ENCODE measurements at regions not wholly inside any gene's neighbourhood (a gene's known extent, or its start where the extent isn't known, plus 50 kb on each side); places are given as distances from the start of the nearest gene placed in this dataset.

- Histone ChIP-seq H3K9me3 (ENCODE audit: control insufficient read depth in 4 of 4, low read length in 3 of 4) (no peaks in the 10 kb centered on the region), H3K4me3 (ENCODE audit: low read depth in 1 of 3, low read length in 3 of 3) (no peak overlapping the region), H3K27me3 (ENCODE audit: control insufficient read depth in 4 of 4, insufficient read depth in 4 of 4, low read length in 3 of 4) (no peaks in the 10 kb centered on the region), H3K4me1 (ENCODE audit: control insufficient read depth in 4 of 4, insufficient read depth in 4 of 4, low read length in 3 of 4) (no peaks in the 10 kb centered on the region), H3K36me3 (ENCODE audit: control insufficient read depth in 4 of 4, insufficient read depth in 3 of 4, low read depth in 1 of 4, low read length in 3 of 4) (no peaks in the 10 kb centered on the region), H3K27ac (ENCODE audit: low read depth in 1 of 2, low read length in 2 of 2) (no peak overlapping the region), H3K9ac (ENCODE audit: low read depth in 1 of 2, low read length in 2 of 2) (no peak overlapping the region)
- DNase-seq (ENCODE audit: low spot score), result no peak
- TF ChIP-seq SP1 (IDR thresholded peaks at IDR 0.05) (no peak), JUND (IDR thresholded peaks at IDR 0.05) (no peak), FOXA2 (IDR thresholded peaks at IDR 0.05) (no peak), FOXA1 (IDR thresholded peaks at IDR 0.05) (no peak), YY1 (IDR thresholded peaks at IDR 0.05) (no peak), GABPA (IDR thresholded peaks at IDR 0.05 in 1 of 2, conservative IDR thresholded peaks at IDR 0.05 in 1 of 2) (no peak), NR2F2 (IDR thresholded peaks at IDR 0.05) (no peak), EGR1 (IDR thresholded peaks at IDR 0.05; ENCODE audit: low read depth in 2 of 2) (no peak), RXRA (IDR thresholded peaks at IDR 0.05) (no peak)
- WGBS, result 88% methylated on average over 6 of the region's 6 CpGs
These were observed 102.8 kb downstream of the MAF start for GRCh38 chr16:79497606-79498350.

- H3K9me3 ChIP-seq (ENCODE audit: control insufficient read depth in 4 of 4, low read length in 3 of 4), result no peaks in the 10 kb centered on the region
- no peak for DNase-seq (ENCODE audit: low spot score)
- no peak overlapping the region for H3K9ac ChIP-seq (ENCODE audit: low read depth in 1 of 2, low read length in 2 of 2)
- no peak overlapping the region for H3K4me3 ChIP-seq (ENCODE audit: low read depth in 1 of 3, low read length in 3 of 3)
- H3K4me1 ChIP-seq (ENCODE audit: control insufficient read depth in 4 of 4, insufficient read depth in 4 of 4, low read length in 3 of 4), result no peaks in the 10 kb centered on the region
- H3K27me3 ChIP-seq (ENCODE audit: control insufficient read depth in 4 of 4, insufficient read depth in 4 of 4, low read length in 3 of 4), result no peaks in the 10 kb centered on the region
- WGBS, result 46% methylated on average over 2 of the region's 2 CpGs
- TF ChIP-seq JUND (IDR thresholded peaks at IDR 0.05) (no peak), FOXA1 (IDR thresholded peaks at IDR 0.05) (no peak), TAF1 (conservative IDR thresholded peaks at IDR 0.05) (no peak), ZBTB33 (IDR thresholded peaks at IDR 0.05) (no peak), MAX (IDR thresholded peaks at IDR 0.05) (no peak), RAD21 (IDR thresholded peaks at IDR 0.05) (no peak)
- no peak overlapping the region for H3K27ac ChIP-seq (ENCODE audit: low read depth in 1 of 2, low read length in 2 of 2)
- H3K36me3 ChIP-seq (ENCODE audit: control insufficient read depth in 4 of 4, insufficient read depth in 3 of 4, low read depth in 1 of 4, low read length in 3 of 4), result no peaks in the 10 kb centered on the region
These were observed 106.6 kb downstream of the MAF start for GRCh38 chr16:79493911-79494310.

GRCh38 chr16:79492036-79492435, 108.5 kb downstream of the MAF start:
- Histone ChIP-seq H3K27me3 (ENCODE audit: control insufficient read depth in 4 of 4, insufficient read depth in 4 of 4, low read length in 3 of 4) (no peaks in the 10 kb centered on the region), H3K9ac (ENCODE audit: low read depth in 1 of 2, low read length in 2 of 2) (no peak overlapping the region), H3K9me3 (ENCODE audit: control insufficient read depth in 4 of 4, low read length in 3 of 4) (no peaks in the 10 kb centered on the region), H3K4me1 (ENCODE audit: control insufficient read depth in 4 of 4, insufficient read depth in 4 of 4, low read length in 3 of 4) (no peaks in the 10 kb centered on the region), H3K36me3 (ENCODE audit: control insufficient read depth in 4 of 4, insufficient read depth in 3 of 4, low read depth in 1 of 4, low read length in 3 of 4) (no peaks in the 10 kb centered on the region), H3K4me3 (ENCODE audit: low read depth in 1 of 3, low read length in 3 of 3) (no peak overlapping the region), H3K27ac (ENCODE audit: low read depth in 1 of 2, low read length in 2 of 2) (no peak overlapping the region)
- no peak for TF ChIP-seq RAD21 (IDR thresholded peaks at IDR 0.05)
- TF ChIP-seq MAX (IDR thresholded peaks at IDR 0.05), result no peak
- TF ChIP-seq RXRA (IDR thresholded peaks at IDR 0.05), result no peak
- no peak for TF ChIP-seq YY1 (IDR thresholded peaks at IDR 0.05)
- no peak for TF ChIP-seq REST (IDR thresholded peaks at IDR 0.05)
- TF ChIP-seq JUND (IDR thresholded peaks at IDR 0.05), result no peak
- no peak for TF ChIP-seq CTCF (IDR thresholded peaks at IDR 0.05; ENCODE audit: low read depth, low read length, missing input control)
- TF ChIP-seq HNF4A (conservative IDR thresholded peaks at IDR 0.05), result no peak
- no peak for TF ChIP-seq FOXA2 (IDR thresholded peaks at IDR 0.05)
- no peak for TF ChIP-seq FOXA1 (IDR thresholded peaks at IDR 0.05)
- no peak for DNase-seq (ENCODE audit: low spot score)
- WGBS, result 80% methylated on average over 10 of the region's 10 CpGs
